ENCODE measurements at regions not wholly inside any gene's neighbourhood (a gene's known extent, or its start where the extent isn't known, plus 50 kb on each side); places are given as distances from the start of the nearest gene placed in this dataset.
"Not testable (repeated sequence)": the region's sequence is repeated elsewhere in the genome, so short reads cannot be mapped to it uniquely, and the experiment has no call there.

DNA sequence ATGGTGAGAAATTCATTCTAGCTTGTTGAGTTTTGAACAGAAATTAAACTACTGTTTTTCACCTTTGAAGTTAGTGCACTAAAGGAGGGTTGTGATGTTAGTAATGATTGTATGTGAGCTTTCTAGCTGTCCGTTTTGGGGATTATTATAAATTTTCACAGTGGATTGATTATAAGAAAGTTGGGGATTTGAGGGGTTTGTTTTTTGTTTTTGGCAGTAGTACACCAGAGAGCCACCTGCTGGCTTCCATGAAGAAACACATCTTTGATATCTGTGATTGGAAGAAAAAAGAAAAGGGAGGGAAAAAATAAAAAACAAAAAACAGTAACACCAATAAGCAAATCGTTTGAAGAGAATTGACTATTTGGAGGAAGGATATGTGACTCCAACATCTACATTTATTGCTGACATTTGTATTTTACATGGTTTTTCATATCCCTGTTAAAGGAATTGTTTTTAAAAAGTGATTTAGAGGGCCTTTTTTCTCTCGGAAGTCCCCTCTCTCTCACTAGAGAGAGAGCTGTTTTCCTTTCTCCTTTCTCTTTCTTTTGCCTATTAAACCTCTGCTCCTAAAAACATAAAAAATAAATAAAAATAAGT is 1469.5 kb upstream of the GOT2 start:
- Histone ChIP-seq H3K4me1 (ENCODE audit: insufficient read depth, low read length) (no peaks in the 10 kb centered on the region), H3K9me3 (ENCODE audit: low read length) (0 out of 2 replicates have a peak, but pooled peaks cover 5% of the 10 kb centered on the region), H3K4me2 (ENCODE audit: low read depth, low read length) (no peak overlapping the region), H3K9ac (ENCODE audit: insufficient read depth, low read depth, low read length) (no peak overlapping the region), H3K4me3 (replicated peaks in 1 of 3; ENCODE audit: insufficient read depth in 1 of 3, low read depth in 2 of 3, low read length in 3 of 3) (no peak overlapping the region), H3K36me3 (replicated peaks in 1 of 2; ENCODE audit: control insufficient read depth in 1 of 2, insufficient read depth in 2 of 2, low read length in 2 of 2) (no peaks in the 10 kb centered on the region), H3K79me2 (ENCODE audit: insufficient read depth, low read length) (no peaks in the 10 kb centered on the region), H2AFZ (ENCODE audit: low read length) (no peak overlapping the region), H4K20me1 (ENCODE audit: insufficient read depth, low read length) (no peaks in the 10 kb centered on the region), H3K27ac (ENCODE audit: extremely low read length, insufficient read depth, low read length) (no peak overlapping the region), H3K27me3 (ENCODE audit: control insufficient read depth in 1 of 2, insufficient read depth in 2 of 2, low read length in 2 of 2) (no peaks in the 10 kb centered on the region)
- ChIA-PET POLR2A (no interaction called here), CTCF (ENCODE audit: low intra/inter-chr PET ratio, low total read pairs) (interaction anchor here (1.2 to 1.9 kb wide), 2 partner anchors 1360 to 1389 kb away, joined by 5 read pairs; no protein-coding TSS in a partner anchor)
- FAIRE-seq (peak; percentile 46), ATAC-seq (no peak), DNase-seq (ENCODE audit: low spot score) (no peak)
- in situ Hi-C loops (cut with HindIII; ENCODE audit: extremely low pct_ligation_motif_present, low pct_unique_long_range_greater_than_20kb), result no loop called here
- BruUV-seq (replicated peaks), result no TSS peak
- 2% methylated on average over 3 of the region's 3 CpGs for WGBS (ENCODE audit: low lambda C conversion rate)
- TF ChIP-seq ZNF784 (CRISPR knock-in tag; IDR thresholded peaks at IDR 0.05; ENCODE audit: borderline replicate concordance), result no peak
- TF ChIP-seq, protein P1, sequence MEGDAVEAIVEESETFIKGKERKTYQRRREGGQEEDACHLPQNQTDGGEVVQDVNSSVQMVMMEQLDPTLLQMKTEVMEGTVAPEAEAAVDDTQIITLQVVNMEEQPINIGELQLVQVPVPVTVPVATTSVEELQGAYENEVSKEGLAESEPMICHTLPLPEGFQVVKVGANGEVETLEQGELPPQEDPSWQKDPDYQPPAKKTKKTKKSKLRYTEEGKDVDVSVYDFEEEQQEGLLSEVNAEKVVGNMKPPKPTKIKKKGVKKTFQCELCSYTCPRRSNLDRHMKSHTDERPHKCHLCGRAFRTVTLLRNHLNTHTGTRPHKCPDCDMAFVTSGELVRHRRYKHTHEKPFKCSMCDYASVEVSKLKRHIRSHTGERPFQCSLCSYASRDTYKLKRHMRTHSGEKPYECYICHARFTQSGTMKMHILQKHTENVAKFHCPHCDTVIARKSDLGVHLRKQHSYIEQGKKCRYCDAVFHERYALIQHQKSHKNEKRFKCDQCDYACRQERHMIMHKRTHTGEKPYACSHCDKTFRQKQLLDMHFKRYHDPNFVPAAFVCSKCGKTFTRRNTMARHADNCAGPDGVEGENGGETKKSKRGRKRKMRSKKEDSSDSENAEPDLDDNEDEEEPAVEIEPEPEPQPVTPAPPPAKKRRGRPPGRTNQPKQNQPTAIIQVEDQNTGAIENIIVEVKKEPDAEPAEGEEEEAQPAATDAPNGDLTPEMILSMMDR (CRISPR knock-in tag; IDR thresholded peaks at IDR 0.05), result 0 out of 2 replicates have a peak, but pooled peaks have one; percentile 11
- peak; percentile 68 to 81 for TF ChIP-seq MAFK (conservative IDR thresholded peaks at IDR 0.05 in 1 of 2, IDR thresholded peaks at IDR 0.05 in 1 of 2; ENCODE audit: low read length in 2 of 2)
- TF ChIP-seq STAG1 (CRISPR knock-in tag; IDR thresholded peaks at IDR 0.05), result peak; percentile 21; the same call in 1 of the 2 replicates
- peak; percentile 33; the same call in 1 of the 2 replicates for TF ChIP-seq SMC3 (IDR thresholded peaks at IDR 0.05; ENCODE audit: low read length)
- peak; percentile 72 for TF ChIP-seq MAFF (IDR thresholded peaks at IDR 0.05; ENCODE audit: low read depth, low read length)
- no peak for TF ChIP-seq ZNF615 (CRISPR knock-in tag; IDR thresholded peaks at IDR 0.05; ENCODE audit: borderline replicate concordance)
- TF ChIP-seq ZNF883 (CRISPR knock-in tag; IDR thresholded peaks at IDR 0.05; ENCODE audit: not compliant biosample characterization), result no peak
- TF ChIP-seq, protein P2, sequence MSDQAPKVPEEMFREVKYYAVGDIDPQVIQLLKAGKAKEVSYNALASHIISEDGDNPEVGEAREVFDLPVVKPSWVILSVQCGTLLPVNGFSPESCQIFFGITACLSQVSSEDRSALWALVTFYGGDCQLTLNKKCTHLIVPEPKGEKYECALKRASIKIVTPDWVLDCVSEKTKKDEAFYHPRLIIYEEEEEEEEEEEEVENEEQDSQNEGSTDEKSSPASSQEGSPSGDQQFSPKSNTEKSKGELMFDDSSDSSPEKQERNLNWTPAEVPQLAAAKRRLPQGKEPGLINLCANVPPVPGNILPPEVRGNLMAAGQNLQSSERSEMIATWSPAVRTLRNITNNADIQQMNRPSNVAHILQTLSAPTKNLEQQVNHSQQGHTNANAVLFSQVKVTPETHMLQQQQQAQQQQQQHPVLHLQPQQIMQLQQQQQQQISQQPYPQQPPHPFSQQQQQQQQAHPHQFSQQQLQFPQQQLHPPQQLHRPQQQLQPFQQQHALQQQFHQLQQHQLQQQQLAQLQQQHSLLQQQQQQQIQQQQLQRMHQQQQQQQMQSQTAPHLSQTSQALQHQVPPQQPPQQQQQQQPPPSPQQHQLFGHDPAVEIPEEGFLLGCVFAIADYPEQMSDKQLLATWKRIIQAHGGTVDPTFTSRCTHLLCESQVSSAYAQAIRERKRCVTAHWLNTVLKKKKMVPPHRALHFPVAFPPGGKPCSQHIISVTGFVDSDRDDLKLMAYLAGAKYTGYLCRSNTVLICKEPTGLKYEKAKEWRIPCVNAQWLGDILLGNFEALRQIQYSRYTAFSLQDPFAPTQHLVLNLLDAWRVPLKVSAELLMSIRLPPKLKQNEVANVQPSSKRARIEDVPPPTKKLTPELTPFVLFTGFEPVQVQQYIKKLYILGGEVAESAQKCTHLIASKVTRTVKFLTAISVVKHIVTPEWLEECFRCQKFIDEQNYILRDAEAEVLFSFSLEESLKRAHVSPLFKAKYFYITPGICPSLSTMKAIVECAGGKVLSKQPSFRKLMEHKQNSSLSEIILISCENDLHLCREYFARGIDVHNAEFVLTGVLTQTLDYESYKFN (CRISPR knock-in tag; conservative IDR thresholded peaks at IDR 0.05), result no peak
- TF ChIP-seq ZNF672 (CRISPR knock-in tag; IDR thresholded peaks at IDR 0.05), result no peak
- TF ChIP-seq ZNF83 (CRISPR knock-in tag; IDR thresholded peaks at IDR 0.05; ENCODE audit: borderline replicate concordance), result no peak
- no peak for TF ChIP-seq ZNF724P (CRISPR knock-in tag; IDR thresholded peaks at IDR 0.05; ENCODE audit: borderline replicate concordance)
- intact Hi-C loops (cut with micrococcal nuclease; ENCODE audit: unreplicated experiment), result no loop called here

DNA sequence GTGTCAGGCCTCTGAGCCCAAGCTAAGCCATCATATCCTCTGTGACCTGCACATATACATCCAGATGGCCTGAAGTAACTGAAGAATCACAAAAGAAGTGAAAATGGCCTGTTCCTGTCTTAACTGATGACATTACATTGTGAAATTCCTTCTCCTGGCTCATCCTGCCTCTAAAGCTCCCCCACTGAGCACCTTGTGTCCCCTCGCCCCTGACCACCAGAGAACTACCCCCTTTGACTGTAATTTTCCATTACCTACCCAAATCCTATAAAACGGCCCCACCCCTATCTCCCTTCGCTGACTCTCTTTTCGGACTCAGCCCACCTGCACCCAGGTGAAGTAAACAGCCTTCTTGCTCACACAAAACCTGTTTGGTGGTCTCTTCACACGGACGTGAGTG is 1466.6 kb upstream of the GOT2 start:
- intact Hi-C loops (cut with micrococcal nuclease; ENCODE audit: unreplicated experiment); H3K4me1 ChIP-seq (ENCODE audit: insufficient read depth, low read length); in situ Hi-C loops (cut with HindIII; ENCODE audit: extremely low pct_ligation_motif_present, low pct_unique_long_range_greater_than_20kb); POLR2A ChIA-PET; H3K36me3 ChIP-seq (replicated peaks in 1 of 2; ENCODE audit: control insufficient read depth in 1 of 2, insufficient read depth in 2 of 2, low read length in 2 of 2); FAIRE-seq; H4K20me1 ChIP-seq (ENCODE audit: insufficient read depth, low read length); H3K4me3 ChIP-seq (replicated peaks in 1 of 3; ENCODE audit: insufficient read depth in 1 of 3, low read depth in 2 of 3, low read length in 3 of 3); H3K4me2 ChIP-seq (ENCODE audit: low read depth, low read length); ATAC-seq; CTCF ChIA-PET (ENCODE audit: low intra/inter-chr PET ratio, low total read pairs); H3K9ac ChIP-seq (ENCODE audit: insufficient read depth, low read depth, low read length); H3K9me3 ChIP-seq (ENCODE audit: low read length); H3K79me2 ChIP-seq (ENCODE audit: insufficient read depth, low read length); H3K27me3 ChIP-seq (ENCODE audit: control insufficient read depth in 1 of 2, insufficient read depth in 2 of 2, low read length in 2 of 2); H3K27ac ChIP-seq (ENCODE audit: extremely low read length, insufficient read depth, low read length); DNase-seq (ENCODE audit: low spot score); H2AFZ ChIP-seq (ENCODE audit: low read length); BruUV-seq (replicated peaks): not testable (repeated sequence)
- WGBS (ENCODE audit: low lambda C conversion rate), result 43% methylated on average over 6 of the region's 6 CpGs

All from HepG2 (cell line).